HEK293 (cell line): ENCODE measurements at regions not wholly inside any gene's neighbourhood (a gene's known extent, or its start where the extent isn't known, plus 50 kb on each side); places are given as distances from the start of the nearest gene placed in this dataset.

Experiments
- CTCF ChIA-PET: fragments of 350-600 bp; formaldehyde crosslinking; extraction: SDS; loops from one replicate; lab custom pipeline; 2021; ENCODE audit warnings: antibody characterized with exemption; lab: Yijun Ruan, JAX
- POLR2A ChIA-PET: fragments of 300-600 bp; formaldehyde crosslinking; extraction: SDS; loops from one replicate; lab custom pipeline; 2020; ENCODE audit warnings: antibody characterized with exemption, inconsistent platforms; lab: Yijun Ruan, JAX
- H3K27ac ChIP-seq: fragments of 200-500 bp; sonication (Bioruptor generic); 2 replicates; pipeline ENCODE4 v1.5.1; 2014; ENCODE audit warnings: low read depth, low read length, control low read depth, inconsistent platforms; ENCODE audit errors: extremely low read depth
- H3K36me3 ChIP-seq, 2 experiments: fragments of 200-500 bp in 1 of 2; sonication (Bioruptor generic) in 1 of 2; 1 replicate in 1 of 2; 2 replicates in 1 of 2; pipeline ENCODE4 v1.5.1; 2014 to 2017; ENCODE audit warnings: inconsistent platforms in 2 of 2, low read length in 2 of 2; ENCODE audit not compliant: control insufficient read depth in 2 of 2, insufficient read depth in 1 of 2
- H3K4me1 ChIP-seq: fragments of 200-500 bp; sonication (Bioruptor generic); 2 replicates; pipeline ENCODE4 v1.5.1; 2014; ENCODE audit warnings: mild to moderate bottlenecking, low read length, inconsistent platforms; ENCODE audit not compliant: control insufficient read depth, insufficient read depth
- H3K4me3 ChIP-seq: 2 replicates; pipeline ENCODE4 v1.5.1; 2011; ENCODE audit warnings: low read depth, mild to moderate bottlenecking, control low read depth, low read length, moderate library complexity
- H3K9me3 ChIP-seq: fragments of 200-500 bp; sonication (Bioruptor generic); 2 replicates; pipeline ENCODE4 v1.5.1; 2014; ENCODE audit warnings: low read depth, low read length, inconsistent platforms; ENCODE audit not compliant: control insufficient read depth, insufficient read depth
- HOXD13 ChIP-seq: sonication (generic); formaldehyde crosslinking; IDR thresholded peaks from 2 replicates; pipeline ENCODE4 v1.8.0; 2022; ENCODE audit warnings: missing genetic modification reagents, borderline replicate concordance
- WT1 ChIP-seq: fragments of 450-650 bp; formaldehyde crosslinking; IDR thresholded peaks from 2 replicates; pipeline ENCODE4 v1.5.1; 2016; ENCODE audit warnings: missing biosample characterization, missing genetic modification characterization
- ZFHX2 ChIP-seq: fragments of 450-650 bp; formaldehyde crosslinking; conservative IDR thresholded peaks from 2 replicates; pipeline ENCODE4 v1.5.1; 2016; ENCODE audit warnings: missing biosample characterization, missing genetic modification characterization
- ZNF112 ChIP-seq: fragments of 450-650 bp; formaldehyde crosslinking; IDR thresholded peaks from 2 replicates; pipeline ENCODE4 v1.5.0; 2017; ENCODE audit warnings: missing biosample characterization, missing genetic modification characterization
- ZNF426 ChIP-seq: fragments of 450-650 bp; formaldehyde crosslinking; IDR thresholded peaks from 2 replicates; pipeline ENCODE4 v1.5.1; 2017; ENCODE audit warnings: missing biosample characterization, missing genetic modification characterization, mild to moderate bottlenecking, inconsistent platforms, moderate library complexity
- ZNF501 ChIP-seq: fragments of 450-650 bp; formaldehyde crosslinking; IDR thresholded peaks from 2 replicates; pipeline ENCODE4 v1.5.1; 2016; ENCODE audit warnings: missing biosample characterization, missing genetic modification characterization
- ZNF514 ChIP-seq: fragments of 450-650 bp; formaldehyde crosslinking; IDR thresholded peaks from 2 replicates; pipeline ENCODE4 v1.5.1; 2016; ENCODE audit warnings: missing biosample characterization, missing genetic modification characterization
- ZNF521 ChIP-seq: fragments of 450-650 bp; formaldehyde crosslinking; IDR thresholded peaks from 2 replicates; pipeline ENCODE4 v1.5.1; 2017; ENCODE audit warnings: missing biosample characterization, mild to moderate bottlenecking, missing genetic modification characterization
- ZNF571 ChIP-seq: fragments of 450-650 bp; formaldehyde crosslinking; IDR thresholded peaks from 2 replicates; pipeline ENCODE4 v1.5.0; 2017; ENCODE audit warnings: missing biosample characterization, missing genetic modification characterization
- ZNF610 ChIP-seq: fragments of 450-650 bp; formaldehyde crosslinking; IDR thresholded peaks from 2 replicates; pipeline ENCODE4 v1.5.1; 2016; ENCODE audit warnings: missing biosample characterization, missing genetic modification characterization, borderline replicate concordance
- ZNF658 ChIP-seq: fragments of 450-650 bp; formaldehyde crosslinking; IDR thresholded peaks from 2 replicates; pipeline ENCODE4; 2016; ENCODE audit warnings: missing biosample characterization, missing genetic modification characterization
- ZNF677 ChIP-seq: fragments of 450-650 bp; IDR thresholded peaks from 2 replicates; pipeline ENCODE4 v1.5.0; 2018; ENCODE audit warnings: missing biosample characterization, mild to moderate bottlenecking, missing genetic modification characterization, moderate library complexity
- ZNF701 ChIP-seq: fragments of 450-650 bp; formaldehyde crosslinking; IDR thresholded peaks from 2 replicates; pipeline ENCODE4 v1.5.1; 2016; ENCODE audit warnings: missing biosample characterization, missing genetic modification characterization
- ZXDB ChIP-seq: fragments of 450-650 bp; formaldehyde crosslinking; IDR thresholded peaks from 2 replicates; pipeline ENCODE4 v1.5.1; 2016; ENCODE audit warnings: missing biosample characterization, missing genetic modification characterization
- TF ChIP-seq, protein P1 (sequence below): fragments of 450-650 bp; formaldehyde crosslinking; conservative IDR thresholded peaks from 2 replicates; pipeline ENCODE4 v1.5.1; 2016; ENCODE audit warnings: low read depth, missing biosample characterization, missing genetic modification characterization
- TF ChIP-seq, protein P2 (sequence below): fragments of 450-650 bp; formaldehyde crosslinking; IDR thresholded peaks from 2 replicates; pipeline ENCODE4 v1.5.1; 2016; ENCODE audit warnings: missing biosample characterization, missing genetic modification characterization

DNA sequence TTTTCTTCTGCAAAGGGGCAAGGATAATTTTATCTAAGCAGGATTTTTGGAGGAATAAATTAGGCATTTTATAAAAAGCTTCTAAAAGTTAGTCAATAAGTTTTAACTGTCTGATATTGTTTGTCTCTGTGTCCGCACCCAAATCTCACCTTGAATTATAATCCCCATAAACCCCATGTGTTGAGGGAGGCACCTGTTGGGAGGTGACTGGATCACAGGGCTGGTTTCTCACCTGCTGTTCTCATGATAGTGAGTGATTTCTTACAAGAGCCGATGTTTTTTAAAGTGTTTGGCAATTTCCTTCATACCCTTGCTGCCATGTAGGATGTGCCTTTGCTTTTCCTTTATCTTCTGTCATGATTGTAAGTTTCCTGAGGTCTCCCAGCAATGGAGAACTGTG, 481.4 kb downstream of the GBA3 start:
- H3K36me3 ChIP-seq, result no peaks in the 10 kb centered on the region
- no peaks in the 10 kb centered on the region for H3K4me1 ChIP-seq
- CTCF ChIA-PET, result no interaction called here
- no peaks in the 10 kb centered on the region for H3K9me3 ChIP-seq
- no peak overlapping the region for H3K27ac ChIP-seq
- TF ChIP-seq ZNF514 (tag by site-specific recombination), result no peak
- TF ChIP-seq, protein P1, sequence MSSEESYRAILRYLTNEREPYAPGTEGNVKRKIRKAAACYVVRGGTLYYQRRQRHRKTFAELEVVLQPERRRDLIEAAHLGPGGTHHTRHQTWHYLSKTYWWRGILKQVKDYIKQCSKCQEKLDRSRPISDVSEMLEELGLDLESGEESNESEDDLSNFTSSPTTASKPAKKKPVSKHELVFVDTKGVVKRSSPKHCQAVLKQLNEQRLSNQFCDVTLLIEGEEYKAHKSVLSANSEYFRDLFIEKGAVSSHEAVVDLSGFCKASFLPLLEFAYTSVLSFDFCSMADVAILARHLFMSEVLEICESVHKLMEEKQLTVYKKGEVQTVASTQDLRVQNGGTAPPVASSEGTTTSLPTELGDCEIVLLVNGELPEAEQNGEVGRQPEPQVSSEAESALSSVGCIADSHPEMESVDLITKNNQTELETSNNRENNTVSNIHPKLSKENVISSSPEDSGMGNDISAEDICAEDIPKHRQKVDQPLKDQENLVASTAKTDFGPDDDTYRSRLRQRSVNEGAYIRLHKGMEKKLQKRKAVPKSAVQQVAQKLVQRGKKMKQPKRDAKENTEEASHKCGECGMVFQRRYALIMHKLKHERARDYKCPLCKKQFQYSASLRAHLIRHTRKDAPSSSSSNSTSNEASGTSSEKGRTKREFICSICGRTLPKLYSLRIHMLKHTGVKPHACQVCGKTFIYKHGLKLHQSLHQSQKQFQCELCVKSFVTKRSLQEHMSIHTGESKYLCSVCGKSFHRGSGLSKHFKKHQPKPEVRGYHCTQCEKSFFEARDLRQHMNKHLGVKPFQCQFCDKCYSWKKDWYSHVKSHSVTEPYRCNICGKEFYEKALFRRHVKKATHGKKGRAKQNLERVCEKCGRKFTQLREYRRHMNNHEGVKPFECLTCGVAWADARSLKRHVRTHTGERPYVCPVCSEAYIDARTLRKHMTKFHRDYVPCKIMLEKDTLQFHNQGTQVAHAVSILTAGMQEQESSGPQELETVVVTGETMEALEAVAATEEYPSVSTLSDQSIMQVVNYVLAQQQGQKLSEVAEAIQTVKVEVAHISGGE (tag by site-specific recombination), result no peak
- no peak for TF ChIP-seq ZNF677 (tag by site-specific recombination)
- no peak for TF ChIP-seq ZNF112
- no peak for TF ChIP-seq ZNF571 (tag by site-specific recombination)
- no peak for TF ChIP-seq ZXDB (tag by site-specific recombination)
- TF ChIP-seq ZFHX2, result no peak
- no peak for TF ChIP-seq ZNF610 (tag by site-specific recombination)
- POLR2A ChIA-PET, result no interaction called here
- no peak overlapping the region for H3K4me3 ChIP-seq

DNA sequence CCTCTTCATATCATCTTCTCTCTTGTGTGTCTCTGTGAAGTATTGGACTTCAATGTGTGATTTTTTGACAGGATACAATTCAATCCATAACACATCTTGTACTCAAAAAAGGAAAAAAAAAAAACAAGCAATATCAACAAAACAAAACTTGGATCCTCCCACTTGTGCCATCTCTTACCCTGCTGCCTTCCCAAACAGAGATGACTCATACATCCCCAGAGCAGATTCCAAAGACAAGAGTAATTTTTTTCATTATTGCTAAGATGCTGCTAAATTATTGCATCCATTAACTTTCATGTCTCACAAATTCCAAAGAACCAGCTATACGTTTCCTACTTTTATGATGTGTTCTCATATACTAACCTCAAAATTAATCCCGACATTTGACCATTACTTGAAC, 479.2 kb downstream of the GBA3 start:
- no peaks in the 10 kb centered on the region for H3K9me3 ChIP-seq
- H3K4me1 ChIP-seq, result no peaks in the 10 kb centered on the region
- no peaks in the 10 kb centered on the region for H3K36me3 ChIP-seq
- H3K4me3 ChIP-seq, result no peak overlapping the region
- H3K27ac ChIP-seq, result no peak overlapping the region
- no peak for TF ChIP-seq HOXD13
- TF ChIP-seq WT1 (tag by site-specific recombination), result no peak
- TF ChIP-seq, protein P1 (tag by site-specific recombination), result no peak
- TF ChIP-seq, protein P2, sequence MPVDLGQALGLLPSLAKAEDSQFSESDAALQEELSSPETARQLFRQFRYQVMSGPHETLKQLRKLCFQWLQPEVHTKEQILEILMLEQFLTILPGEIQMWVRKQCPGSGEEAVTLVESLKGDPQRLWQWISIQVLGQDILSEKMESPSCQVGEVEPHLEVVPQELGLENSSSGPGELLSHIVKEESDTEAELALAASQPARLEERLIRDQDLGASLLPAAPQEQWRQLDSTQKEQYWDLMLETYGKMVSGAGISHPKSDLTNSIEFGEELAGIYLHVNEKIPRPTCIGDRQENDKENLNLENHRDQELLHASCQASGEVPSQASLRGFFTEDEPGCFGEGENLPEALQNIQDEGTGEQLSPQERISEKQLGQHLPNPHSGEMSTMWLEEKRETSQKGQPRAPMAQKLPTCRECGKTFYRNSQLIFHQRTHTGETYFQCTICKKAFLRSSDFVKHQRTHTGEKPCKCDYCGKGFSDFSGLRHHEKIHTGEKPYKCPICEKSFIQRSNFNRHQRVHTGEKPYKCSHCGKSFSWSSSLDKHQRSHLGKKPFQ, result no peak
- no peak for TF ChIP-seq ZNF501
- no peak for TF ChIP-seq ZNF658
- TF ChIP-seq ZNF701 (tag by site-specific recombination), result no peak
- TF ChIP-seq ZNF426 (tag by site-specific recombination), result no peak
- TF ChIP-seq ZNF571 (tag by site-specific recombination), result no peak
- no peak for TF ChIP-seq ZNF521 (tag by site-specific recombination)
- POLR2A ChIA-PET, result no interaction called here
- CTCF ChIA-PET, result interaction anchor here (0.6 kb wide), 1 partner anchor 115 kb away, joined by 3 read pairs; no protein-coding TSS in a partner anchor
